ENCODE measurements at regions not wholly inside any gene's neighbourhood (a gene's known extent, or its start where the extent isn't known, plus 50 kb on each side); places are given as distances from the start of the nearest gene placed in this dataset.

DNA sequence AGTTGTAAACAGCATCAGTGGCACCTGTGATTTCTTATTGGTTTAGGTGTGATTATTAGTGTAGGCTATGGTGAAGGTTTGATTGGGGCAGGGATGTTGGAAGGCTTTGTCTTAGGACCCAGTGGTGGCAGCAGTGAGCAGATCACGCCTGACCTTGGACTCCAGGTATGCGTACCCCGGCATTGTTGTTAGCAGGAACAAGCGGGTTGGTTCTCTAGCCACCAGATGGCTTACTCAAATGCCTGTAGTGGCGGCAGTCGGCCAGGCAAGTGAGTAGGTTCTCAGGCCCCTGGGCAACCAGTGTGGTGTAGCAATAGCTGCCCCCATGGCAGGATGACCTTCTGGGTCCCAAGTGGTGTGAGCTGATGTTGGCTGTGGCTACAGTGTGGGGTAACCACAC lies 558.3 kb downstream of the KCNJ3 start:
- TF ChIP-seq, protein P1, sequence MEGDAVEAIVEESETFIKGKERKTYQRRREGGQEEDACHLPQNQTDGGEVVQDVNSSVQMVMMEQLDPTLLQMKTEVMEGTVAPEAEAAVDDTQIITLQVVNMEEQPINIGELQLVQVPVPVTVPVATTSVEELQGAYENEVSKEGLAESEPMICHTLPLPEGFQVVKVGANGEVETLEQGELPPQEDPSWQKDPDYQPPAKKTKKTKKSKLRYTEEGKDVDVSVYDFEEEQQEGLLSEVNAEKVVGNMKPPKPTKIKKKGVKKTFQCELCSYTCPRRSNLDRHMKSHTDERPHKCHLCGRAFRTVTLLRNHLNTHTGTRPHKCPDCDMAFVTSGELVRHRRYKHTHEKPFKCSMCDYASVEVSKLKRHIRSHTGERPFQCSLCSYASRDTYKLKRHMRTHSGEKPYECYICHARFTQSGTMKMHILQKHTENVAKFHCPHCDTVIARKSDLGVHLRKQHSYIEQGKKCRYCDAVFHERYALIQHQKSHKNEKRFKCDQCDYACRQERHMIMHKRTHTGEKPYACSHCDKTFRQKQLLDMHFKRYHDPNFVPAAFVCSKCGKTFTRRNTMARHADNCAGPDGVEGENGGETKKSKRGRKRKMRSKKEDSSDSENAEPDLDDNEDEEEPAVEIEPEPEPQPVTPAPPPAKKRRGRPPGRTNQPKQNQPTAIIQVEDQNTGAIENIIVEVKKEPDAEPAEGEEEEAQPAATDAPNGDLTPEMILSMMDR (IDR thresholded peaks at IDR 0.05; ENCODE audit: low read depth, low read length, poor library complexity, severe bottlenecking) = no peak
- no peak for TF ChIP-seq EZH2phosphoT487 (IDR thresholded peaks at IDR 0.05; ENCODE audit: borderline replicate concordance, low read length)

Measured in DOHH2 (cell line).